Neural cell (in vitro differentiated cells): ENCODE measurements at regions not wholly inside any gene's neighbourhood (a gene's known extent, or its start where the extent isn't known, plus 50 kb on each side); places are given as distances from the start of the nearest gene placed in this dataset.

Experiments used
- H2AFZ ChIP-seq: fragments of 200-600, 300-800 bp; sonication (generic), shearing (Covaris generic); 2 replicates; pipeline ENCODE4 v1.6.0; 2014; ENCODE audit warnings: low read depth, mild to moderate bottlenecking, antibody characterized with exemption, low read length, moderate library complexity
- H3F3A ChIP-seq: fragments of 200-600 bp; shearing (Covaris generic); 2 replicates; pipeline ENCODE4 v1.6.1; 2016; ENCODE audit warnings: mild to moderate bottlenecking, moderate library complexity, mixed read lengths, antibody characterized with exemption, low read length; ENCODE audit not compliant: insufficient read depth, poor library complexity, severe bottlenecking
- H3K27ac ChIP-seq: fragments of 200-600, 300-800 bp; sonication (generic), shearing (Covaris generic); 2 replicates; pipeline ENCODE4 v1.5.1; 2014; ENCODE audit warnings: mild to moderate bottlenecking, low read length, moderate library complexity
- H3K27me3 ChIP-seq: fragments of 300-800, 200-600 bp; sonication (generic), shearing (Covaris generic); 2 replicates; pipeline ENCODE4 v1.6.0; 2014; ENCODE audit warnings: mild to moderate bottlenecking, low read depth, low read length, moderate library complexity; ENCODE audit not compliant: insufficient read depth
- H3K36me3 ChIP-seq: fragments of 300-800, 200-600 bp; sonication (generic), shearing (Covaris generic); 2 replicates; pipeline ENCODE4 v1.5.1; 2014; ENCODE audit warnings: mild to moderate bottlenecking, antibody characterized with exemption, low read length, moderate library complexity; ENCODE audit not compliant: insufficient read depth
- H3K4me2 ChIP-seq: fragments of 300-800, 200-600 bp; sonication (generic), shearing (Covaris generic); 2 replicates; pipeline ENCODE4 v1.6.0; 2014; ENCODE audit warnings: mild to moderate bottlenecking, low read length
- H3K4me3 ChIP-seq: fragments of 300-800, 200-600 bp; sonication (generic), shearing (Covaris generic); 2 replicates; pipeline ENCODE4 v1.5.1; 2014; ENCODE audit warnings: mild to moderate bottlenecking, low read length, moderate library complexity
- H3K79me2 ChIP-seq: fragments of 200-600 bp; shearing (Covaris generic); replicated peaks from 2 replicates; pipeline ENCODE4 v1.6.0; 2014; ENCODE audit warnings: mild to moderate bottlenecking, low read length, moderate library complexity; ENCODE audit not compliant: insufficient read depth
- H3K9ac ChIP-seq: fragments of 300-800, 200-600 bp; sonication (generic), shearing (Covaris generic); 2 replicates; pipeline ENCODE4 v1.6.1; 2016; ENCODE audit warnings: mild to moderate bottlenecking, low read length, mixed read lengths
- H3K9me2 ChIP-seq: fragments of 200-600 bp; shearing (Covaris generic); 2 replicates; pipeline ENCODE4 v1.6.1; 2016; ENCODE audit warnings: mild to moderate bottlenecking, low read length, mixed read lengths; ENCODE audit not compliant: insufficient read depth
- H3K9me3 ChIP-seq: fragments of 200-600, 300-800 bp; sonication (generic), shearing (Covaris generic); 2 replicates; pipeline ENCODE4 v1.6.1; 2016; ENCODE audit warnings: mild to moderate bottlenecking, mixed run types, low read length, moderate library complexity, mixed read lengths
- H4K20me1 ChIP-seq: fragments of 200-600 bp; shearing (Covaris generic); 2 replicates; pipeline ENCODE4 v1.6.1; 2016; ENCODE audit warnings: mild to moderate bottlenecking, mixed run types; ENCODE audit not compliant: insufficient read depth
- CTCF ChIP-seq: fragments of 450-650 bp; IDR thresholded peaks from 2 replicates; pipeline ENCODE4 v1.5.1; 2014; ENCODE audit warnings: antibody characterized with exemption, mild to moderate bottlenecking, moderate library complexity; ENCODE audit not compliant: poor library complexity, severe bottlenecking
- EP300 ChIP-seq: fragments of 450-650 bp; conservative IDR thresholded peaks from 2 replicates; pipeline ENCODE4 v1.6.1; 2014; ENCODE audit warnings: antibody characterized with exemption, mild to moderate bottlenecking, moderate library complexity; ENCODE audit not compliant: poor library complexity, severe bottlenecking
- EZH2 ChIP-seq: fragments of 200-600, 300-800 bp; shearing (Covaris generic), sonication (generic); IDR thresholded peaks from 2 replicates; pipeline ENCODE4 v1.6.1; 2014; ENCODE audit warnings: antibody characterized with exemption, low read length, borderline replicate concordance, mild to moderate bottlenecking; ENCODE audit not compliant: insufficient read depth, poor library complexity, severe bottlenecking
- MXI1 ChIP-seq: fragments of 450-650 bp; conservative IDR thresholded peaks from 2 replicates; pipeline ENCODE4 v1.6.1; 2014; ENCODE audit warnings: antibody characterized with exemption, mild to moderate bottlenecking; ENCODE audit not compliant: poor library complexity, severe bottlenecking
- POLR2AphosphoS5 ChIP-seq: IDR thresholded peaks from 2 replicates; pipeline ENCODE4 v1.6.1; 2012
- RAD21 ChIP-seq: fragments of 450-650 bp; conservative IDR thresholded peaks from 2 replicates; pipeline ENCODE4 v1.6.1; 2014; ENCODE audit warnings: antibody characterized with exemption, mild to moderate bottlenecking, moderate library complexity
- REST ChIP-seq: IDR thresholded peaks from 2 replicates; pipeline ENCODE4 v1.6.1; 2012; ENCODE audit warnings: borderline replicate concordance
- SMC3 ChIP-seq: fragments of 450-650 bp; conservative IDR thresholded peaks from 2 replicates; pipeline ENCODE4 v1.6.1; 2014; ENCODE audit warnings: antibody characterized with exemption, mild to moderate bottlenecking, moderate library complexity; ENCODE audit not compliant: poor library complexity
- TAF1 ChIP-seq: IDR thresholded peaks from 2 replicates; pipeline ENCODE4 v1.6.1; 2012; ENCODE audit warnings: low read depth

- Histone ChIP-seq H3F3A (no peaks in the 10 kb centered on the region), H3K27me3 (no peaks in the 10 kb centered on the region), H3K4me2 (no peak overlapping the region), H3K9me3 (no peaks in the 10 kb centered on the region), H3K9ac (no peak overlapping the region), H3K9me2 (no peaks in the 10 kb centered on the region), H2AFZ (no peak overlapping the region), H3K79me2 (no peaks in the 10 kb centered on the region), H3K4me3 (no peak overlapping the region), H4K20me1 (no peaks in the 10 kb centered on the region), H3K27ac (no peak overlapping the region), H3K36me3 (no peaks in the 10 kb centered on the region)
- no peak for TF ChIP-seq EZH2
- no peak for TF ChIP-seq REST
- no peak for TF ChIP-seq RAD21
- TF ChIP-seq CTCF, result no peak
- no peak for TF ChIP-seq POLR2AphosphoS5
- TF ChIP-seq EP300, result no peak
- no peak for TF ChIP-seq SMC3
- TF ChIP-seq TAF1, result no peak
- no peak for TF ChIP-seq MXI1
Observed at GRCh38 chr4:152075253-152075928, 314.6 kb upstream of the GATB start.

- Histone ChIP-seq H3K9ac (no peak overlapping the region), H3K79me2 (no peaks in the 10 kb centered on the region), H3K4me3 (no peak overlapping the region), H3K27ac (no peak overlapping the region), H3K9me2 (no peaks in the 10 kb centered on the region), H2AFZ (no peak overlapping the region), H3K27me3 (no peaks in the 10 kb centered on the region), H4K20me1 (no peaks in the 10 kb centered on the region), H3K36me3 (no peaks in the 10 kb centered on the region), H3K9me3 (no peaks in the 10 kb centered on the region), H3K4me2 (no peak overlapping the region), H3F3A (no peaks in the 10 kb centered on the region)
- TF ChIP-seq MXI1, result no peak
- TF ChIP-seq TAF1, result no peak
- no peak for TF ChIP-seq EZH2
- no peak for TF ChIP-seq REST
- TF ChIP-seq EP300, result no peak
- TF ChIP-seq RAD21, result no peak
Observed at GRCh38 chr4:152074573-152074972, 313.8 kb upstream of the GATB start.
